ENCODE measurements at regions not wholly inside any gene's neighbourhood (a gene's known extent, or its start where the extent isn't known, plus 50 kb on each side); places are given as distances from the start of the nearest gene placed in this dataset.

DNA sequence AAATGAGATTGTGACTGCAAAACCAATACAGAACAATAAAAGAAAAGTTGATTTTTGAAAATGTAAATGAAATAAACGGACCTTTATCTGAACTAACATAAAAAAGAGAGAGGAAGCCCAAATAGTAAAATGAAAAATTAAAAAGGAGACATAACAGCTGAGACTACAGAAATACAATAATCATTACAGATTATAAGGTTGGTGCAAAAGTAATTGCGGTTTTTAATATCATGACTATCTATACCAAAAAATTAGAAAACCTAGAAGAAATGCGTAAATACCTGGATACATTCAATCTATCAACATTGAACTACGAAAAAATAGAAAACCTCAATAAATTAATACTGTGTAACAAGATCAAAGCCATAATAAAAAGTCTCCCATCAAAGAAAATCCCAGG is 71.9 kb upstream of the SLCO6A1 start:
- CTCF ChIA-PET (ENCODE audit: unreplicated experiment), result no interaction called here
- no peak for DNase-seq (ENCODE audit: low spot score)
- Histone ChIP-seq H2AFZ (ENCODE audit: low read length) (no peak overlapping the region), H3K27ac (ENCODE audit: low read depth, low read length, poor library complexity, severe bottlenecking) (no peak overlapping the region), H4K20me1 (ENCODE audit: insufficient read depth, low read length) (no peaks in the 10 kb centered on the region), H3K9me3 (ENCODE audit: low read length) (no peaks in the 10 kb centered on the region), H3K9me2 (ENCODE audit: insufficient read depth, low read length) (no peaks in the 10 kb centered on the region), H3K4me3 (ENCODE audit: low read depth, low read length, poor library complexity, severe bottlenecking) (no peak overlapping the region), H3K4me2 (ENCODE audit: low read length) (no peak overlapping the region), H3K4me1 (ENCODE audit: insufficient read depth, low read length, poor library complexity, severe bottlenecking) (no peaks in the 10 kb centered on the region), H3K79me2 (ENCODE audit: insufficient read depth, low read depth, low read length) (no peaks in the 10 kb centered on the region), H3K36me3 (ENCODE audit: insufficient read depth, low read length) (no peaks in the 10 kb centered on the region)
- BruUV-seq (replicated peaks), result no TSS peak
- POLR2A ChIA-PET, result no interaction called here
- intact Hi-C loops (cut with micrococcal nuclease; ENCODE audit: unreplicated experiment), result no loop called here
- TF ChIP-seq EZH2phosphoT487 (IDR thresholded peaks at IDR 0.05; ENCODE audit: borderline replicate concordance, low read depth, low read length), result no peak

DNA sequence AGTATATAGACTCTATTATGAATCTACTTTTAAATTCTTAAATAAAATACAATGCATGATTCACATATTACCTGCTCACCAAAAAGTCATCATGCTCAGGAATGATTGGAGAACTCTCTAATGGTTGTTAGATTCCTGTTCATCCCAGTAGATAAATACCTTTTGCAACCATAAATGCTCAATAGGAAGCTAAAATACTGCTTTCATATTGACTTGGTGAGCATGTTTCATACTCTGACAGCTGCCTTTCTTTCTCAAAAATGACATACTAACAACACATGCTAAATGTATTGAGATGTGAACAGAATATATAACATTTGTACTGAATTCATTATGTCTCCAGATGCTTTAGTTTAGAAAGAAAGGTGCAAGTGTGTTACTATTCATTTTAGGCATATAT is 79.6 kb upstream of the SLCO6A1 start:
- BruUV-seq (replicated peaks), result no TSS peak
- Histone ChIP-seq H3K4me2 (ENCODE audit: low read length) (no peak overlapping the region), H3K9me3 (ENCODE audit: low read length) (no peaks in the 10 kb centered on the region), H3K79me2 (ENCODE audit: insufficient read depth, low read depth, low read length) (no peaks in the 10 kb centered on the region), H4K20me1 (ENCODE audit: insufficient read depth, low read length) (no peaks in the 10 kb centered on the region), H2AFZ (ENCODE audit: low read length) (no peak overlapping the region), H3K4me3 (ENCODE audit: low read depth, low read length, poor library complexity, severe bottlenecking) (no peak overlapping the region), H3K36me3 (ENCODE audit: insufficient read depth, low read length) (no peaks in the 10 kb centered on the region), H3K27ac (ENCODE audit: low read depth, low read length, poor library complexity, severe bottlenecking) (no peak overlapping the region), H3K9me2 (ENCODE audit: insufficient read depth, low read length) (no peaks in the 10 kb centered on the region), H3K4me1 (ENCODE audit: insufficient read depth, low read length, poor library complexity, severe bottlenecking) (no peaks in the 10 kb centered on the region)
- no peak for TF ChIP-seq EZH2phosphoT487 (IDR thresholded peaks at IDR 0.05; ENCODE audit: borderline replicate concordance, low read depth, low read length)
- TF ChIP-seq, protein P1, sequence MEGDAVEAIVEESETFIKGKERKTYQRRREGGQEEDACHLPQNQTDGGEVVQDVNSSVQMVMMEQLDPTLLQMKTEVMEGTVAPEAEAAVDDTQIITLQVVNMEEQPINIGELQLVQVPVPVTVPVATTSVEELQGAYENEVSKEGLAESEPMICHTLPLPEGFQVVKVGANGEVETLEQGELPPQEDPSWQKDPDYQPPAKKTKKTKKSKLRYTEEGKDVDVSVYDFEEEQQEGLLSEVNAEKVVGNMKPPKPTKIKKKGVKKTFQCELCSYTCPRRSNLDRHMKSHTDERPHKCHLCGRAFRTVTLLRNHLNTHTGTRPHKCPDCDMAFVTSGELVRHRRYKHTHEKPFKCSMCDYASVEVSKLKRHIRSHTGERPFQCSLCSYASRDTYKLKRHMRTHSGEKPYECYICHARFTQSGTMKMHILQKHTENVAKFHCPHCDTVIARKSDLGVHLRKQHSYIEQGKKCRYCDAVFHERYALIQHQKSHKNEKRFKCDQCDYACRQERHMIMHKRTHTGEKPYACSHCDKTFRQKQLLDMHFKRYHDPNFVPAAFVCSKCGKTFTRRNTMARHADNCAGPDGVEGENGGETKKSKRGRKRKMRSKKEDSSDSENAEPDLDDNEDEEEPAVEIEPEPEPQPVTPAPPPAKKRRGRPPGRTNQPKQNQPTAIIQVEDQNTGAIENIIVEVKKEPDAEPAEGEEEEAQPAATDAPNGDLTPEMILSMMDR (conservative IDR thresholded peaks at IDR 0.05; ENCODE audit: low read length), result no peak
- POLR2A ChIA-PET, result no interaction called here
- intact Hi-C loops (cut with micrococcal nuclease; ENCODE audit: unreplicated experiment), result no loop called here
- no peak for DNase-seq (ENCODE audit: low spot score)
- CTCF ChIA-PET (ENCODE audit: unreplicated experiment), result no interaction called here

DNA sequence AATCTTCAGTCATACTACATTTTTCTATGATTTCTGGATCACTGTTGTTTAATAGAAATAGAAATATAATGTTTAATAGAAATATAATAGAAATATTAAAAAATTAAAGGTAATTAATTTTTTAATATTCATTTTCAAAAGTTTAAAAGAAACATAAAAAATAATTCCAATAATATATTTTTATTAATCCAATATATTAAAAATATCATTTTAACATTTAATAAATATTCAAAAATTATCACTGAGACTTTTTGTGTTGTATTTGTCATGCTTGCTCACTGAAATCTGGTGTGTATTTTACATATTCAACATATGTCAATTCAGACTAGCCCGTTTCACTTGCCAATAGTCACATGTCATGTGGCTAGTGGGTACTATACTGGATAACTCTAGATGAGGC is 80.6 kb upstream of the SLCO6A1 start:
- TF ChIP-seq, protein P1 (conservative IDR thresholded peaks at IDR 0.05; ENCODE audit: low read length), result no peak
- TF ChIP-seq EZH2phosphoT487 (IDR thresholded peaks at IDR 0.05; ENCODE audit: borderline replicate concordance, low read depth, low read length), result no peak
- no TSS peak for BruUV-seq (replicated peaks)
- H3K79me2 ChIP-seq (ENCODE audit: insufficient read depth, low read depth, low read length), result no peaks in the 10 kb centered on the region

More for the DNA sequence above, 80.6 kb upstream of the SLCO6A1 start:
- POLR2A ChIA-PET, result no interaction called here
- H3K36me3 ChIP-seq (ENCODE audit: insufficient read depth, low read length), result no peaks in the 10 kb centered on the region
- H3K4me1 ChIP-seq (ENCODE audit: insufficient read depth, low read length, poor library complexity, severe bottlenecking), result no peaks in the 10 kb centered on the region
- H3K9me2 ChIP-seq (ENCODE audit: insufficient read depth, low read length), result no peaks in the 10 kb centered on the region
- H3K4me2 ChIP-seq (ENCODE audit: low read length), result no peak overlapping the region
- intact Hi-C loops (cut with micrococcal nuclease; ENCODE audit: unreplicated experiment), result no loop called here
- H3K4me3 ChIP-seq (ENCODE audit: low read depth, low read length, poor library complexity, severe bottlenecking), result no peak overlapping the region
- H3K27ac ChIP-seq (ENCODE audit: low read depth, low read length, poor library complexity, severe bottlenecking), result no peak overlapping the region
- no peaks in the 10 kb centered on the region for H4K20me1 ChIP-seq (ENCODE audit: insufficient read depth, low read length)
- no peaks in the 10 kb centered on the region for H3K9me3 ChIP-seq (ENCODE audit: low read length)
- CTCF ChIA-PET (ENCODE audit: unreplicated experiment), result no interaction called here
- no peak for DNase-seq (ENCODE audit: low spot score)
- no peak overlapping the region for H2AFZ ChIP-seq (ENCODE audit: low read length)

Measured in OCI-LY7 (cell line).